ENCODE measurements at regions not wholly inside any gene's neighbourhood (a gene's known extent, or its start where the extent isn't known, plus 50 kb on each side); places are given as distances from the start of the nearest gene placed in this dataset.

DNA sequence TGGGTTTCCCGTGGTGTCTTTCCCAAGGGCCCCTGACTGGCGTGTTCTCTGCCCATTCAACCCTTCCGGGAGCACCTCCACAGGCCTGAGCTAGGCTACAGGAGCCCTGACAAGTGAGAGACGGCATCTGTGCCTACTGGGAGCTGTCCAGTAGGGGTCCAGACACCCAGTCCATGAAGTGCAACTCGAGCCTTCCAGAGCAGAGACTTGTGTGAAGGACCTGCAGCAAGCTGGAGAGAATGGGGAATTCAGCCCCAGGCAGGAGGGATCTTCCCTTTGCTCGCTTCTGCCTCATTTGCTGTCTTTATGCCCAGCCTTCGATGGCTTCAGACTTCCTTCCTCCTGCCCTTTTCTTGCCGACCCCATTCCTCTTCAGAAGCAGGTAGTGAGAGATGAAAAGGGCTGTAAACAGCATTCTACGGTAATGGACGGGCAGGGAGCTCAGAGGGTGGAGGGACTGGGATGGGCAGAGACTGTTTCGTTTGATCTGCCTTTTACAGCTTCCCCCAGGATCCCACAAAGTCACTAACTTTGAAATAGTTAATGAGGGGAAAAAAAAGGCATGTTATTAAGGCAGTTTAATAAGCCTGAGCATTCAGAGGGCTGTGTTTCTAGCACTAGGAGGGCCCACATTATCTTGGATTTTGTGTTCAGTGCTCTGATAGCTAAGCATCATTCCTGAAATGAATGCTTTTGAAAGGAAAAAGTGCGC, 327.6 kb downstream of the FGF9 start:
- in situ Hi-C loops (cut with MboI; ENCODE audit: low sequenced_read_pairs): no loop called here

DNA sequence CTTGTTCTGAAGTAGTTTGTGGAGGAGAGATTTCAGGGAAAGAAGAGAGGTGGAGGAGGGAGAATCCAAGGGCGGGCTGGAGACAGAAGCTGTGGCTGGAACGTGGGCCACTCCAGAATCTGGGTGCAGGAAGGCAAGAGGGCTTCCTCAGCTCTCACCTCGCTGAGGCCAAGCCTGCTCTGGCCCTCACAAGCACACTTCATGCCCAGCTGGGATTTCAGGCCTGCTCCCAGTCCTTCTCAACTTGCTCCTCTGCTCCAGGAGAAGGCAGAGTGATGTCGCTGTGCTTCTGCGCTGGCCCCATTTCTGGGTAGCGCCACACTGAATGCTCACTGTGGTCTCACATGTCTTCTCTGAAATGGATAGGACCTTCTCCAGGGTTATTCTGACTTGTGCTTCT, 328.8 kb downstream of the FGF9 start:
- in situ Hi-C loops (cut with MboI; ENCODE audit: low sequenced_read_pairs): no loop called here

DNA sequence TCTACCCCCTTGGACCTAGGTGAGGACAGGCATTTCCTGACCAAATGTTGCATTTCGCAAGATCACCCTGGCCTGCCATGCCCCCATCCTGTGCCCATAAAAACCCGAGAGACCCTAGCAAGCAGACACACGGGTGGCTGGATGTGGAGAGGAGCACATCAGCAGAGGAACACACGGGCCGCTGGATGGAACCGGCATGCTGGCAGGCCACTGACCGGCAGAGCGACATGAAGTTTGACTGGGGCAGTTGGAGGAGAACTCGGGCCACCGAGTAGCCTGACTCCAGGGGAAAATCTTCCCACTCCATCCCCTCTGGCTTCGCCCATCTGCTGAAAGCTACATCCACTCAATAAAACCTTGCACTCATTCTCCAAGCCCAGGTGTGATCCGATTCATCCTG, 329.3 kb downstream of the FGF9 start:
- in situ Hi-C loops (cut with MboI; ENCODE audit: low sequenced_read_pairs): no loop called here

DNA sequence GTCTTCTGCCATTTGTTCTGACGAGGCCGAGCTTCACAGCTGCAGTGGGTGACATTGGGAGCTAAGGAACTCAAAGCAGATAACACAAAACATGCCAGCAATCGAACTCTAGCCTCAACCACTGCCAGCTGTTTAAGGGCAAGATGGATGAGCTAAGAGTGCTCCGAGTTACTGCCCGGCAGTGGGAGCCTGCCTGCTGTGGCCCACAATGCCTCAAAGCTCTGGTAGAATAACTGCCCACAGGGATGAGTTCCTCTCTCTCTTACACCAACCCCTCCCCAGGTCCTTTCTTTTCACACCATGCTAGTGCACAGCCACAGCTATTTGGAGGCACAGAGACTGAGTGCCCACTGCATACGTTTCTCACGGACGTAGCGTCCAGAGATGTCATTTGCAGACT, 330.5 kb downstream of the FGF9 start:
- in situ Hi-C loops (cut with MboI; ENCODE audit: low sequenced_read_pairs): no loop called here

DNA sequence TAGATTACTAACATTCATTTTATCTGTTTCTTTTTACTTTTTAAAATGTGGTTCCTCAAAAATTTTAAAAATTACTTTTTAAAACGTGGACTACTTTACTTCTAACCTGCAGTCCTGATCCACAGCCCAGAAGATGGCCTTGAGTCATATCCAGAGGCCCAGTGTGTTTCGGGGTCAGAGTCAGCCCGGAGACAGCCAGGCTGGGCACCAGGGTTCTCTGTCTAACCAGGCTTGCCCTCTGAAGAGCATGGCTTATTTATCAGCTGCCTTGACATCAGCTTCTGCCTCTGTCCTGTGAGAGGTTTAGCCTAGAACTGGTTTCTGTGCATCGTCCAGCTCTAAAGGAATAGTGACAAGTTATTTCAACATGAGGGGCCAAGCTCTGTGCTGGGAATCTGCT, 332.0 kb downstream of the FGF9 start:
- in situ Hi-C loops (cut with MboI; ENCODE audit: low sequenced_read_pairs): no loop called here

DNA sequence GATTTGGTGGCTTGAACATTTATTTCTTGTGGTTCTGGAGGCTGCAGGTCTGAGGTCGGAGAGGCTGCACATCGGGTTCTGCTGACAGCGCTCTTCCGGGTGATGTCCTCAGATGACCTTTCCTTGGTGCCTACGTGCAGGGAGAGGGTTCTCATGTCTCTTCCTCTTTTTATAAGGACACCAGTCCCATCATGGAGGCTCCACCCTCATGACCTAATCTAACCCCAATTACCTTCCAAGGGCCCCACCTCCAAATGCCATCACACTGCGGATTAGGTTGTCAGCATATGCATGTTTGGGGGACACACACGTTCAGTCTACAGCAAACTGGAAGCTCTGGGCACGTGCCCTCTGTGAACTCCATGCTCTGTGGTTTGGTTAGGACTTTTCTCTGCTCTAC, 338.6 kb downstream of the FGF9 start:
- in situ Hi-C loops (cut with MboI; ENCODE audit: low sequenced_read_pairs): no loop called here

DNA sequence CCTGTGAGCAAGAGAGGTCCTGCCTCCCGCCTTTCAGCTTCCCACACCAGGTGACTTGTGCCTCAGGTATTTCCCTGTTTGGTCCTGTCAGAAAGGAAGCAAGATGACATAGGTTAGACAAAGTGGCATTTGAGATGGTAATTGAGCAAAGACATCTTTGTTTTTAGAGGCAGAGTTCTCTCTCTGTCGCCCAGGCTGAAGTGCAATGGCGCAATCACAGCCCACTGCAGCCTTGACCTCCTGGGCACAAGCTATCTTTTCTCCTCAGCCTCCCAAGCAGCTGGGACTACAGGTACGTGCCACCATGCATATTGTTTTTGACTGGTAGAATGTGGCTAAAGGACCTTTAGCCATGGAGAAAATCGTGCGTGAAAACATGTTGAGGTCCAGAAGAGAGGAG, 339.1 kb downstream of the FGF9 start:
- in situ Hi-C loops (cut with MboI; ENCODE audit: low sequenced_read_pairs): no loop called here

DNA sequence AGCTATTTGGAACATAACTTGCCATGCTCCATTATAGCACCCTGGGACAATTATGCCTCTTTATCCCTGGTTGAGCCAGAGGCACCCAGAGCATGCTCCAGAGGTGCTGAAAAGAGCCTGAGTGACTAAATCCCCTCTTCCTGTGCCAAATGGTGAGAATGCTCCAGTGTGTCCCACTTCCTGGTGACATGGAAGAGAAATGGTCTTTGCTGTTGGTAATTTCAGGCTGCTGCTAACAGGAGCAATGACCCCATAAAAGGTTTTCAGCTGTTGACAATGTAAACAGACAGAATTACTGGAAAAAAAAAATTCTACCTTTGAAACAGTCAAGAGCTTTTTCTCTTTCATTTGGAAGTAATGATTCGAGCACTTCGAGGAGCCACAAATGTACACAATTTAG, 341.8 kb downstream of the FGF9 start:
- in situ Hi-C loops (cut with MboI; ENCODE audit: low sequenced_read_pairs): no loop called here

DNA sequence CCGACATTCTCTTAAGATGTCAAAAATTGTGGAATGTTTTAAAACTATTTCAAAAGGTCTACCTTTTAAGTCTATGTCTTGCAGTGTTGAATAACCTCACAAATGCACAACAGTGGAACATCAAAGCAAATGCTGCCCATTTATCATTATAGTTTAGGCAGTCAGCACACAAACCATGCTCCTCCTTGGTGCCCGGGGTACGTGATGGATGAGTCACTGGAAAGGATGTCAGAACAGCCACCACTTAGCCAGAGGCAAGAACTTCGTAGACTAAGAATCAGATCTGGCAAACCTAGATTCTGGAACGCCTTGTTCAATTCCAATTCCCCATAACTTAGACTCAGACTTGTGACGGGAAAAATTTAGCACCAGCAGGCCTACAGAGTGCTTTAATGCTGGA, 343.6 kb downstream of the FGF9 start:
- in situ Hi-C loops (cut with MboI; ENCODE audit: low sequenced_read_pairs): no loop called here

DNA sequence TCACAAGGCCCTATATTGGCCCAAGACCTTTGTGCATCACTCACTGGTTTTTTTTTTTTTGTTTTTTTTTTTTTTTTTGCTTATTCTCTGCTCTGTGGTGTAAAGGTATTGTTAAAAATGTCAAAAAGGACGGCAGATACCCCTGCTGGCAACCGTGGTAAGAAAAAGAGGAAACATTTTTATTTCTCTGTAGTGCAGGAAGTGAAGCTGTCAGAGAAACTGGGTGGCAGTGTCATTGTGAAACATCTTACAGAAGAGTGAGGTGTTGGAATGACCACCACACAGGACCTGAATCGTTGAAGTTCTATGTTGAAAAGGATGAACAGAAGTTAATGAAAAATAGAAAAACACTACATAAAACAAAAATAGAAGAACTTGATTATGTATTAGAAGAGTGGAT, 346.4 kb downstream of the FGF9 start:
- in situ Hi-C loops (cut with MboI; ENCODE audit: low sequenced_read_pairs): no loop called here

DNA sequence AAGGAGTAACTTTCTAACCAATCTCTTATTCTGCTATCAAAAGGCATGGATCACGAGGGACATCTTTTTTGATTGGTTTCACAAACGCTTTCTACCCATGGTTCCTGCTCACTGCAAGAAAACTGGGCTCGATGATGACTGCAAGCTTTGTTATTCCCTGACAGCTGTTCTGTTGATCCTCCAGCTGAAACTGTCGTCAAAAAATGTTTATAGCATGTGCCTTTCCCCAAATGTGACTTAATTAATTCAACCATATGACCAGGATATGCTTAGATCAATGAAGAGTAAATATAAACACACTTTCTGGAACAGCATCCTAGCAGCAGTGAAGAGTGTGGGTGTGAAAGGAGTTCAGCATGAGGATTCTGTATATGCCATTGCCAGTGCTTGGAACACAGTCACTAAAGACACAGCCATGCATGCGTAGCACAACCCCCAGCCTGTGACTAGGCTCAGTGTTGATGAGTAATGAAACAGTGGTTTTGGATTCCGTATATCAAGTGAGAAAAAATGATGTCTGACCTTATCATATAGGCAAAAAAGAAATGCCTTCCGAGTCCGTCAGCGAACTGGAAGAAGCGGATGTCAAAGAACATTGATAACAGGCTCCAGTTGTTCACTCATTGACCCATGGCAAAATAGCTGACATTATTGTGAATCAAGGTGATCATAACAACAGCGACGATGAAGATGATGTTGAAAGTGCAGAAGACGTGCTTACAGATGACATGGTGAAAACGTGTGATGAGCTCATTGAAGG, 347.4 kb downstream of the FGF9 start:
- in situ Hi-C loops (cut with MboI; ENCODE audit: low sequenced_read_pairs): no loop called here

DNA sequence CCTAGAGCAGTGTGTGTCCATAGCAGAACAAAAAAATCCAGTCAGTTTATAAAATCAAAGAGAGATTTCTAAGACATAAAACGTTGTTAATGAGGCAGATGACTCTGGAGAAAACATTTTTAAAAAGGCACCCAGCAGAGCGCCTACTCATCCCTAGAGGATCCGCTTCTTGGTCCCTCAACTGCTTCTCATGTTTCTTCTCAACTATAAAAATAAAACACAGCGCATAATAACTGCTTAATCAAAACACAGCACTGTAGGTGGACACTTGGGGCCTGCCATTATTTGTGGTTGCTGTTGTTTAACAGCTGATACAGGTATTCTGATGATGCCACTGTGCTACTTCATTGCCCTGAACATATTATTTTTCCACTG, 347.9 kb downstream of the FGF9 start:
- in situ Hi-C loops (cut with MboI; ENCODE audit: low sequenced_read_pairs): no loop called here

DNA sequence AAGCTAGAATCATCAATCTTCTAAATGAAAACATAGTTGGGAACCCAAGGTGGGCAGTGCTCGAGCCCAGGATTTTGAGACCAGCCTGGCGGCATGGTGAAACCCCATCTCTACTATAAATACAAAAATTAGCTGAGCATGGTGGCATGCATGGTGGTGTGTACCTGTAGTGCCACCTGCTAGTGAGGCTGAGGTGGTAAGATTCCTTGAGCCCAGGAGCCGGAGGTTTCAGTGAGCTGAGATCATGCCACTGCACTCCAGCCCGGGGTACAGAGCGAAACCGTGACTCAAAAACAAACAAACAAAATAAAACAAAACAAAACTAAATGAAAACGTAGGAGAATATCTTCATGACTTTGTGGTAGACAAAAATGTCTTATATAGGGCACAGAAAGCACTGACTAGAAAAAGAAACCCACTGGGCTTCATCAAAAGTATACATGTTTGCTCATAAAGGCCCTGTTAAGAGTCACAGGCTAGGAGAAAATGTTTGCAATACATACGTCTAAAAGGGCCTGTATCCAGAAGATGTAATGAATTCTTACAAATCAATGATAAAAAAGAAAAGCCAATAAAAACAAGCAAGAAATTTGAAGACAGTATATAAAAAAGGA, 353.6 kb downstream of the FGF9 start:
- in situ Hi-C loops (cut with MboI; ENCODE audit: low sequenced_read_pairs): no loop called here

DNA sequence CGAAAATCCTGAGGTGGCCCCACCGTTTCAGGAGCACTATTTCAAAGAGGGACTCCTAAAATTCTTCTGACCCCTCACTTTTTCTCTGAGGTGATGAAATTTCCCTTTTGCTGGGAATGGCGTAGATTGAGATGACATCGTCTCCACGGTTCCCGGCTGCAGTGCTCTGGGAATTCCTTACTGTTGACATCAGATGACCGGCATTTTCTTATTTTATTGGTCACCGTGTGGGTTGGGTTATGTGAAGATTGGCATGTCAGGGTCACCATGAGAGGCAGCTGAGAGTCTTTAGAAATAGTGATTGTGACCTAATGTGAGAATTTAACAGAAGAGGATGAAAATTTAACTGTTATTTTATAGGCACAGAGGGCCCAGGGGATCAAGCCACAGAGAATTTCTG, 356.7 kb downstream of the FGF9 start:
- in situ Hi-C loops (cut with MboI; ENCODE audit: low sequenced_read_pairs): no loop called here

DNA sequence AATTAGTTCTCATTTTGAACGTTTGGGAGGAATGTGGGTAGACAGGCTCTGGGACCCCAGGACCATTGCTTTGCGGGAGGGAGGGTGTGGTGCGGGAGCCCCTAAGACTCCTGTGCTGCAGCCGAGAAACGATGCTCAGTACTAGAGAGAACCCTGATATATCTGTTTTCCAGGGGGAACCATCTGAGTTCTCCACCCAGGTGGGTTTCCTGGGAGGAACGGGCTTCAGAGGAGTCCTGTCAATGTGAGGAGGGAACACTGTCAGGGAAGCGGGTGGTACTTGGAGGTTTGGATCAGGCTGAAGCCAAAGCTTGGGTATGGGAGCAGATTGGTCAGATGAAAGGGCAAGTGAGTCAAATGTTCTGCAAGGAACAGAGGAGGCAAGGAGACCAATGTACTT, 358.0 kb downstream of the FGF9 start:
- in situ Hi-C loops (cut with MboI; ENCODE audit: low sequenced_read_pairs): no loop called here

DNA sequence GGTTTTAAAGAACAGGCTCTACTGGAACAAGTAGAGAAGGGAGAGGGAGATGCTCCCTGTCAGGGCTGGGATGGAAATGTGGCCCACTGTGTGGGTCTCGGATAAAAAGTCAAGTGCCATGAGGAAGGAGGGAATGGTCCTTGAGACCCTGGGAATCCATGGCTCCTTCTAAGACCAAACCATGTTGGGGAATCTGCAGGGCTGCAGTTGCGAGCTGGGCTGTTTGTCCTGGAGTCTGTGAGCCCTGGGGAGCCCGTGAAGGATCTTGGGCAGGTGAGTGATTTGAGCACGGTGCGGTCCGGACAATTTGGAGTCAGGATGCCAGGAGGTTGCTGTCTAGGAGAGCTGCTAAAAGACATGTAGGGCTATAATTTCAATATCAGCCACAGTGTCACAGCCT, 359.4 kb downstream of the FGF9 start:
- in situ Hi-C loops (cut with MboI; ENCODE audit: low sequenced_read_pairs): no loop called here

DNA sequence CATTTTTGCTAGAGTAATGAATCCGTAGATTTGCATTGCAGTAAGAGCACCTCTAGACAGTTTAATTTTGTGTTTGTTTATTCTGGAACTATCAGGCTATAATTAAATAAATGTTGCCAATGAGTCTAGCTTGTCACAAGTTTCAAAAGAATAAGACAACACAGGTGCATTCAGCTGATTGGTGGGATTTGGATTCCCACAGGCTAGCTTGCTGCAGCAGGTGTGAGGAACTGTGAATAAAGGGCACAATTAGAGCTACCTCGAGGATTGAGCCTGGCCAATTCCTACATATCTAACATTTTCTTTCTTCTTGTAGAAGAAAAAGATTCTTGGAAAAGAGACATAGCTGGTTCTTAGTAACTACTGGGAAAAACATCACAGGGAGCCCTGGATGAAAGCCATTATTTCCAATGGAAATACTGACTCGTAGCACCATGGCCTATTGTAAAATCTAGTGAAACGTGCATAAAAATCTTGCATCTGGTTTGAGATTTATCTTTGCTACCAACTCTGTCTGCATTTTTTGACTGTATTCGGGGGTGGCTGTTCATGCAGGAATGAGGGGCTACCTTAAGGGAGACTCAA, 360.9 kb downstream of the FGF9 start:
- in situ Hi-C loops (cut with MboI; ENCODE audit: low sequenced_read_pairs): no loop called here

DNA sequence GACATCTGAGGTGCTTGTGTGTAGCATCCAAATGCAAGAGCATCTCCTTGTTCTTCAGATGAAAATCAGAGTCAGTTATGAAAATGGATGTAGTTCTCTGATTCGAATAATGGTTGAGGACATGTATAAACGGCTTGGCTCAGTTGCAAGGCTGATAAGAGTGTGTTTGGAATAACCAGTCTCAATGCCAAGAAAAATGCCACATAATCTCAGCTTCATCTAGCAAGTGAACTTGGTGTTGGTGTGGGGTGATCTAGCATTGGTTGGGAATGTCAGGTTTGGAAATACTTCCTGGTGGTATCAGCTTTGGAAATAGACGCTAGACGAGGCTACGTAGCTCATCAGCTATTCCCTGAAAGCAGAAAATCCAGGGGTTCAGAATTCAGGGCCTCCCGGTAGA, 362.0 kb downstream of the FGF9 start:
- in situ Hi-C loops (cut with MboI; ENCODE audit: low sequenced_read_pairs): no loop called here

DNA sequence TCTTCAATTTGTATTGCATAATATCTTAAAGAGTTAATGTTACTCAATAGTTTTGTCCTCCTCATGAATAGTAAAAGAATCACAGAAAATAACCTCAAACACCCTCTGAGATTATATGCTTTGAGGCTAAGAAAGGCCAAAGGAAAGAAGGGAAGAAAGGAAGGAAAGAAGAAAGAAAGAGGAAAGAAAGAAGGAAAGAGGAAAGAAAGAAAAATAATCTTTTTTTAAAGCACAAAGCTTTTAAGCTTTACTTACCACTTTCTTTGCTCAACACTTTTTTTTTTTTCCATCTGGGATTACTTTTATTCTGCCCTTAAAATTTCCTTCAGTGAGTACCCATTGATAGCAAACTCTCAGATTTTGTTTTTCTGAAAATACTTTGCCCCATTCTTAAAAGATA, 369.1 kb downstream of the FGF9 start:
- in situ Hi-C loops (cut with MboI; ENCODE audit: low sequenced_read_pairs): no loop called here

DNA sequence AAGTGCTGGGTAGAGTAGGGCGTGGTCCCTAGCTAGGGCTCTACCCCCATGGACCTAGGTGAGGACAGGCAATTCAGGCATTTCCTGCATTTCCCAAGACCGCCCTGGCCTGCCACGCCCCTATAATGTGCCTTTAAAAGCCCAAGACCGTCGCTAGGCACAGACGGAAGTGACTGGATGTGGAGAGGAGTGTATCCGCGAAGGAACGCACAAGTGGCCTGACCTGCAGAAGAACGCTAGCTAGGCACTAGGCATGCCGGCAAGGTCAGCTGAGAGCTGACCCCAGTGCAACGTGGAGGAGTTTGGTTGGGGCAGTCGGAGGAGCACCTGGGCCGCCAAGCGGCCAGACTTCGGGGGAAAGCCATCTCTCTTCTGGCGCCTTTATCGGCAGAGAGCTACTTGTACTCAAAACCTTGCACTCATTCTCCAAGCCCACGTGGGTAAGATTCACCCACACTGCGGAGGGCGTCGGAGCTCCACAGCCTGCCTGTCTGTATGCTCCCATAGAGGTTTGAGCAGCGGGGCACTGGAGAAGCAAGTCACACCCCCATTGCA, 370.0 kb downstream of the FGF9 start:
- in situ Hi-C loops (cut with MboI; ENCODE audit: low sequenced_read_pairs): no loop called here

DNA sequence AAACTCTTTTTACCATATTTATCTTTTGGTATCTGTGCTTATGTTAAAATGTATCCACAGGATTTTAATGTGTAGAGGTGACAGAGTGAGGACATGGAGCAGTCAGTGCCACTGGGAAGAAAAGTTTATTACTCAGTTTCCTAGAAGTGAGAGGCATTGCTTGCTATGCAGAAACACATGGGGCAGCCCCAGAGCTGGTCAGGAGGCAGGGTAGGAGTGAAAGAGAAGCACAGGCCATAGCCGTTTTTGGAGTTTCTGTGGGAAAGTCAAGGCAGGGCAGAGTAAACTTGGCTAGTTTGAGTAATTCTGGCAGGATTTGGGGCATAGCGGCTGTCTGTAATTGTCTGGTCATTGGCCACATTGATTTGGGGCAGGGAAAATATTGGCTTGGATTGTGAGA, 370.9 kb downstream of the FGF9 start:
- in situ Hi-C loops (cut with MboI; ENCODE audit: low sequenced_read_pairs): no loop called here

Data from HL-60/S4 (cell line).